ENCODE measurements at regions not wholly inside any gene's neighbourhood (a gene's known extent, or its start where the extent isn't known, plus 50 kb on each side); places are given as distances from the start of the nearest gene placed in this dataset.

- TF ChIP-seq, protein P1, sequence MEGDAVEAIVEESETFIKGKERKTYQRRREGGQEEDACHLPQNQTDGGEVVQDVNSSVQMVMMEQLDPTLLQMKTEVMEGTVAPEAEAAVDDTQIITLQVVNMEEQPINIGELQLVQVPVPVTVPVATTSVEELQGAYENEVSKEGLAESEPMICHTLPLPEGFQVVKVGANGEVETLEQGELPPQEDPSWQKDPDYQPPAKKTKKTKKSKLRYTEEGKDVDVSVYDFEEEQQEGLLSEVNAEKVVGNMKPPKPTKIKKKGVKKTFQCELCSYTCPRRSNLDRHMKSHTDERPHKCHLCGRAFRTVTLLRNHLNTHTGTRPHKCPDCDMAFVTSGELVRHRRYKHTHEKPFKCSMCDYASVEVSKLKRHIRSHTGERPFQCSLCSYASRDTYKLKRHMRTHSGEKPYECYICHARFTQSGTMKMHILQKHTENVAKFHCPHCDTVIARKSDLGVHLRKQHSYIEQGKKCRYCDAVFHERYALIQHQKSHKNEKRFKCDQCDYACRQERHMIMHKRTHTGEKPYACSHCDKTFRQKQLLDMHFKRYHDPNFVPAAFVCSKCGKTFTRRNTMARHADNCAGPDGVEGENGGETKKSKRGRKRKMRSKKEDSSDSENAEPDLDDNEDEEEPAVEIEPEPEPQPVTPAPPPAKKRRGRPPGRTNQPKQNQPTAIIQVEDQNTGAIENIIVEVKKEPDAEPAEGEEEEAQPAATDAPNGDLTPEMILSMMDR (IDR thresholded peaks at IDR 0.05; ENCODE audit: low read depth, low read length) = no peak
- no peak overlapping the region for H3K4me3 ChIP-seq (ENCODE audit: low read depth, low read length)
- DNase-seq (ENCODE audit: low read depth, low spot score) = no peak
- in situ Hi-C loops (cut with HindIII; ENCODE audit: low sequenced_read_pairs) = no loop called here
These were observed 204.2 kb downstream of the KLF5 start for GRCh38 chr13:73262862-73263627.

DNA sequence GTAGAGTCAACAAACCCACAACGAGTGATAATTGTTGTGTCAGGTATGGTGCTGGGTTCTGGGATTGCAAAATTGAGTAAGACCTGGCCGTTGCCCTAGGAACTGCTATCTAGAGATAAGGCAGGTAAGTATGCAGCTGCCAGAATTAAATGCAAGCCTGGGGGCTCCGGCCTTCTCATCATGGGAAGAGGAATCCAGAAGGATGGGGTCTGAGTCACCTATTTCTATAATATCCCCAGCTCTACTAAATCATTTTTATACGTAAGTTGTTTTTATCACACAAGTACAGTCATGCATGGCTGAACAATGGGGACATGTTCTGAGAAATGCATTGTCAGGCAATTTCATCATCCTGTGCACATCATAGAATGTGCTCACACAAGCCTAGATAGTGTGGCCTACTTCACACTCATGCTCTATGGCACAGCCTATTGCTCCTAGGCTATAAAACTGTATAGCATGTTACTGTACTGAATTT, 203.0 kb downstream of the KLF5 start:
- TF ChIP-seq, protein P1 (IDR thresholded peaks at IDR 0.05; ENCODE audit: low read depth, low read length) = no peak
- H3K4me3 ChIP-seq (ENCODE audit: low read depth, low read length) = no peak overlapping the region
- no peak for DNase-seq (ENCODE audit: low read depth, low spot score)
- in situ Hi-C loops (cut with HindIII; ENCODE audit: low sequenced_read_pairs) = no loop called here

- H3K4me3 ChIP-seq (ENCODE audit: low read depth, low read length) = no peak overlapping the region
- no peak for DNase-seq (ENCODE audit: low read depth, low spot score)
- in situ Hi-C loops (cut with HindIII; ENCODE audit: low sequenced_read_pairs) = no loop called here
- TF ChIP-seq, protein P1 (IDR thresholded peaks at IDR 0.05; ENCODE audit: low read depth, low read length) = no peak
These were observed 200.5 kb downstream of the KLF5 start for GRCh38 chr13:73259061-73260017.

DNA sequence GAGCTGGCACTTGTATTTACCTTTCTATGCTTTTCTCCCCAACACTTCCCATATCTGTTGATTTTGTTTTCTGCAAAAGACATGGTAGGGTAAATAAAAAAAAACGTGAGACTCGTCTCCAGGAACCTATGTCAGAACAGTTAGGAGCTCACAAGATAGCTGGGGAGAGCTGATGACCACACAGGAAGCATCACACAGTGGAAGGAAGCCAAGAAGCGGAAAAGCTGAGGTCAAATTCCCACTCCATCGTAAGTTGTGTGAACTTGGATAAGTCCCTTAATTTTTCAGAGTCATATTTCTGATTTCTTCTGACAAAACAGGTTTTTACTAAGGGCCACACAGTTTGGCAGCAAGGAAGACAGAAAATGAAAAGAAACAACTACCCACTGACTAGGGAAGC, 199.6 kb downstream of the KLF5 start:
- no peak for DNase-seq (ENCODE audit: low read depth, low spot score)
- H3K4me3 ChIP-seq (ENCODE audit: low read depth, low read length) = no peak overlapping the region
- in situ Hi-C loops (cut with HindIII; ENCODE audit: low sequenced_read_pairs) = no loop called here
- TF ChIP-seq, protein P1 (IDR thresholded peaks at IDR 0.05; ENCODE audit: low read depth, low read length) = no peak

DNA sequence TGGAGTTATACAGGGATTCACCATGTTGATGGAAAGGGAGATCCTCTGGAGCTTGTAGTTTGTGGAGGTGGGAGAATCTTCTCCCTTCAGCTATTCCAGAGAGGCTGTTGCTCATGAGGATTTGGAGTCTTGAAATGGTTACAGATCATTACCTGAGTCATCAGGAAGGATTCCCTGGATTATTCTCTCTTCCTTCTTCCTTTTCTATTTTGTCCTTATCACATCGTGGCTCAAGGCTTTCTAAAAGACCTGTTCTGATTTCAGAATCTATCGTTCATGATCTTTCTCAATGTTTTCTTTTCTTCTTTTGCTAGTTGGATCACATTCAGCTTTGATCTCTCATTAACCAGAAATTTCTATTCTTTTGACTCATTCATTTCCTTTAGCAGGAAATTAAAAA, 196.0 kb downstream of the KLF5 start:
- DNase-seq (ENCODE audit: low read depth, low spot score) = no peak
- TF ChIP-seq, protein P1 (IDR thresholded peaks at IDR 0.05; ENCODE audit: low read depth, low read length) = no peak
- in situ Hi-C loops (cut with HindIII; ENCODE audit: low sequenced_read_pairs) = no loop called here
- no peak overlapping the region for H3K4me3 ChIP-seq (ENCODE audit: low read depth, low read length)

DNA sequence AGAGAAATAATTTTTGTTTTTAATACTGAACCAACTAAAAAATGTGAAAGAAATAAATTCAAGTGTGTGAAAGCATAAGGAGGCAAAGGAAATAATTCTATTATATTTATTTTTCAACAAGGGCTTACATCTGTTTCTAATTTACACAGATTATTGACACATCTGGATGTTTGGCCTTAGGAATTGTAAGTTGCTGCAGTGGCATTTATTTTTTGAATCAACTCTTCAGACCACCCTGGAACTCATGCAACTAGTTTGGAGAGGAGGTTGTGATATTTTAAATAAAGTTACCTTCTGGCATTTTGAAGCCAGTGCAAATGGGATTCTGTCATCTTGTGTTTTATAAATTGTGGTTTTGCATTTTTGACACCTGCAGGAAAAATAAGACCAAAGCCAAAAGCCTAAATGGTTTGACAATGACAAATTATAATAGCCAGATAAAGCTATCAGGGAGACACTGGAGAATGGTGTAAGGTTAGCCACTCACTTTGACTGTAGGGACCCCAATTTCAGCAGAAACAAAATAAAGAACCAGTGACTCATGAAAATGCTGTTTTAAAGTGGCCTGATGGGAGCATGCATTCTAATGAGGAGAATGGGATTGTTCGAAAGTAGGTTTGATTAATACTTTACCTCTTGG, 192.9 kb downstream of the KLF5 start:
- H3K4me3 ChIP-seq (ENCODE audit: low read depth, low read length) = no peak overlapping the region
- TF ChIP-seq, protein P1 (IDR thresholded peaks at IDR 0.05; ENCODE audit: low read depth, low read length) = no peak
- in situ Hi-C loops (cut with HindIII; ENCODE audit: low sequenced_read_pairs) = no loop called here
- DNase-seq (ENCODE audit: low read depth, low spot score) = no peak
